Neural cell (in vitro differentiated cells): ENCODE measurements at regions not wholly inside any gene's neighbourhood (a gene's known extent, or its start where the extent isn't known, plus 50 kb on each side); places are given as distances from the start of the nearest gene placed in this dataset.

Experiments used
- H2AFZ ChIP-seq: fragments of 200-600, 300-800 bp; sonication (generic), shearing (Covaris generic); 2 replicates; pipeline ENCODE4 v1.6.0; 2014; ENCODE audit warnings: low read depth, mild to moderate bottlenecking, antibody characterized with exemption, low read length, moderate library complexity
- H3F3A ChIP-seq: fragments of 200-600 bp; shearing (Covaris generic); 2 replicates; pipeline ENCODE4 v1.6.1; 2016; ENCODE audit warnings: mild to moderate bottlenecking, moderate library complexity, mixed read lengths, antibody characterized with exemption, low read length; ENCODE audit not compliant: insufficient read depth, poor library complexity, severe bottlenecking
- H3K27ac ChIP-seq: fragments of 200-600, 300-800 bp; sonication (generic), shearing (Covaris generic); 2 replicates; pipeline ENCODE4 v1.5.1; 2014; ENCODE audit warnings: mild to moderate bottlenecking, low read length, moderate library complexity
- H3K27me3 ChIP-seq: fragments of 300-800, 200-600 bp; sonication (generic), shearing (Covaris generic); 2 replicates; pipeline ENCODE4 v1.6.0; 2014; ENCODE audit warnings: mild to moderate bottlenecking, low read depth, low read length, moderate library complexity; ENCODE audit not compliant: insufficient read depth
- H3K36me3 ChIP-seq: fragments of 300-800, 200-600 bp; sonication (generic), shearing (Covaris generic); 2 replicates; pipeline ENCODE4 v1.5.1; 2014; ENCODE audit warnings: mild to moderate bottlenecking, antibody characterized with exemption, low read length, moderate library complexity; ENCODE audit not compliant: insufficient read depth
- H3K4me2 ChIP-seq: fragments of 300-800, 200-600 bp; sonication (generic), shearing (Covaris generic); 2 replicates; pipeline ENCODE4 v1.6.0; 2014; ENCODE audit warnings: mild to moderate bottlenecking, low read length
- H3K4me3 ChIP-seq: fragments of 300-800, 200-600 bp; sonication (generic), shearing (Covaris generic); 2 replicates; pipeline ENCODE4 v1.5.1; 2014; ENCODE audit warnings: mild to moderate bottlenecking, low read length, moderate library complexity
- H3K79me2 ChIP-seq: fragments of 200-600 bp; shearing (Covaris generic); replicated peaks from 2 replicates; pipeline ENCODE4 v1.6.0; 2014; ENCODE audit warnings: mild to moderate bottlenecking, low read length, moderate library complexity; ENCODE audit not compliant: insufficient read depth
- H3K9ac ChIP-seq: fragments of 300-800, 200-600 bp; sonication (generic), shearing (Covaris generic); 2 replicates; pipeline ENCODE4 v1.6.1; 2016; ENCODE audit warnings: mild to moderate bottlenecking, low read length, mixed read lengths
- H3K9me2 ChIP-seq: fragments of 200-600 bp; shearing (Covaris generic); 2 replicates; pipeline ENCODE4 v1.6.1; 2016; ENCODE audit warnings: mild to moderate bottlenecking, low read length, mixed read lengths; ENCODE audit not compliant: insufficient read depth
- H3K9me3 ChIP-seq: fragments of 200-600, 300-800 bp; sonication (generic), shearing (Covaris generic); 2 replicates; pipeline ENCODE4 v1.6.1; 2016; ENCODE audit warnings: mild to moderate bottlenecking, mixed run types, low read length, moderate library complexity, mixed read lengths
- H4K20me1 ChIP-seq: fragments of 200-600 bp; shearing (Covaris generic); 2 replicates; pipeline ENCODE4 v1.6.1; 2016; ENCODE audit warnings: mild to moderate bottlenecking, mixed run types; ENCODE audit not compliant: insufficient read depth
- EP300 ChIP-seq: fragments of 450-650 bp; conservative IDR thresholded peaks from 2 replicates; pipeline ENCODE4 v1.6.1; 2014; ENCODE audit warnings: antibody characterized with exemption, mild to moderate bottlenecking, moderate library complexity; ENCODE audit not compliant: poor library complexity, severe bottlenecking
- EZH2 ChIP-seq: fragments of 200-600, 300-800 bp; shearing (Covaris generic), sonication (generic); IDR thresholded peaks from 2 replicates; pipeline ENCODE4 v1.6.1; 2014; ENCODE audit warnings: antibody characterized with exemption, low read length, borderline replicate concordance, mild to moderate bottlenecking; ENCODE audit not compliant: insufficient read depth, poor library complexity, severe bottlenecking
- MXI1 ChIP-seq: fragments of 450-650 bp; conservative IDR thresholded peaks from 2 replicates; pipeline ENCODE4 v1.6.1; 2014; ENCODE audit warnings: antibody characterized with exemption, mild to moderate bottlenecking; ENCODE audit not compliant: poor library complexity, severe bottlenecking
- POLR2AphosphoS5 ChIP-seq: IDR thresholded peaks from 2 replicates; pipeline ENCODE4 v1.6.1; 2012
- RAD21 ChIP-seq: fragments of 450-650 bp; conservative IDR thresholded peaks from 2 replicates; pipeline ENCODE4 v1.6.1; 2014; ENCODE audit warnings: antibody characterized with exemption, mild to moderate bottlenecking, moderate library complexity
- SMC3 ChIP-seq: fragments of 450-650 bp; conservative IDR thresholded peaks from 2 replicates; pipeline ENCODE4 v1.6.1; 2014; ENCODE audit warnings: antibody characterized with exemption, mild to moderate bottlenecking, moderate library complexity; ENCODE audit not compliant: poor library complexity
- TAF1 ChIP-seq: IDR thresholded peaks from 2 replicates; pipeline ENCODE4 v1.6.1; 2012; ENCODE audit warnings: low read depth
- TF ChIP-seq, protein P1 (sequence below): fragments of 450-650 bp; IDR thresholded peaks from 2 replicates; pipeline ENCODE4 v1.5.1; 2014; ENCODE audit warnings: antibody characterized with exemption, mild to moderate bottlenecking, moderate library complexity; ENCODE audit not compliant: poor library complexity, severe bottlenecking
- TF ChIP-seq, protein P2 (sequence below): IDR thresholded peaks from 2 replicates; pipeline ENCODE4 v1.6.1; 2012; ENCODE audit warnings: borderline replicate concordance

DNA sequence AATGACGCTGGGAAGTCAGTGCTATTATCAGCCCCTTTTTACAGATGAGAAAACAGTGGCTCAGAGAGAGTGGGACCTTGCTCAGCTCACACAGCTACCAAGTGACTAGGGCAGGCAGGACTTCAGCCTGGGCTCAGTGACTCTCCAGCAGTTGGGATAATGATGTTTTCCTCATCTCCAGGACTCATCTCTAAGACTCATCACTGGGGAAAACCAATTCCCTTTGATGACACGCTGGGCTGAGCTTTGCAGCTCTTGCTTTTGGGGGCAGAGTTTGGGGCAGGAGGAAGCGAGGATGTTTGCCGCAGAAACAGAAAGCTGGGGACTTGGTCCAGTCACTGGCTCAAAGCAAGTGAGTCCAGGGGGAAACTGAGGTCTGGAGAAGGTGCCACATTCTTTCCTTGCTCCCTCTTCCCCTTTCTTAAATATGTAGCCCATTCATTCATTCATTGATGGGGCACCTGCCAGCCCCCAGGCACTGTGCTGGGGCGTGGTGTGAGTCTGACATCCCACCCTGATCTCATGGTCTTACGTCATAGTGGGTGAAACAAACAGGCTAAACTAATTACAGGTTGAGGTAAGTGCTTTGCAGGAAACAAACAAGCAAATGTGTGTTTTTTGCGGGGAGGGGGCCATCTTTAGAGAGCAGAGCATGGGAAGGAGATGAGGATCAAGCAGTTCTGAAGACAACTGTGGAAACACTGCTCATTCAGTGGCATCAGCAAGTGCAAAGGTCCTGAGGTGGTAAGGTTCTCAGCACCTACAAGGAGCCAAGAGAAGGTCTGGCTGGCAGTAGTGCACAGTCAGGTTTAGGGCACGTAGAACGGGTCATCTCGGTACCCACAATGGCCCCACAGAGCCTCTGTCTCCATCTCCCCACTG lies 74.4 kb upstream of the PMEPA1 start:
- Histone ChIP-seq H3K4me2 (no peak overlapping the region), H3K4me3 (no peak overlapping the region), H2AFZ (no peak overlapping the region), H3K79me2 (no peaks in the 10 kb centered on the region), H3K9me2 (no peaks in the 10 kb centered on the region), H3K9me3 (no peaks in the 10 kb centered on the region), H4K20me1 (no peaks in the 10 kb centered on the region), H3K27ac (no peak overlapping the region), H3K9ac (no peak overlapping the region), H3K36me3 (no peaks in the 10 kb centered on the region), H3K27me3 (no peaks in the 10 kb centered on the region), H3F3A (no peaks in the 10 kb centered on the region)
- TF ChIP-seq EZH2 (no peak), RAD21 (no peak), TAF1 (no peak), SMC3 (no peak), MXI1 (no peak), POLR2AphosphoS5 (no peak), EP300 (no peak)
- TF ChIP-seq, protein P1, sequence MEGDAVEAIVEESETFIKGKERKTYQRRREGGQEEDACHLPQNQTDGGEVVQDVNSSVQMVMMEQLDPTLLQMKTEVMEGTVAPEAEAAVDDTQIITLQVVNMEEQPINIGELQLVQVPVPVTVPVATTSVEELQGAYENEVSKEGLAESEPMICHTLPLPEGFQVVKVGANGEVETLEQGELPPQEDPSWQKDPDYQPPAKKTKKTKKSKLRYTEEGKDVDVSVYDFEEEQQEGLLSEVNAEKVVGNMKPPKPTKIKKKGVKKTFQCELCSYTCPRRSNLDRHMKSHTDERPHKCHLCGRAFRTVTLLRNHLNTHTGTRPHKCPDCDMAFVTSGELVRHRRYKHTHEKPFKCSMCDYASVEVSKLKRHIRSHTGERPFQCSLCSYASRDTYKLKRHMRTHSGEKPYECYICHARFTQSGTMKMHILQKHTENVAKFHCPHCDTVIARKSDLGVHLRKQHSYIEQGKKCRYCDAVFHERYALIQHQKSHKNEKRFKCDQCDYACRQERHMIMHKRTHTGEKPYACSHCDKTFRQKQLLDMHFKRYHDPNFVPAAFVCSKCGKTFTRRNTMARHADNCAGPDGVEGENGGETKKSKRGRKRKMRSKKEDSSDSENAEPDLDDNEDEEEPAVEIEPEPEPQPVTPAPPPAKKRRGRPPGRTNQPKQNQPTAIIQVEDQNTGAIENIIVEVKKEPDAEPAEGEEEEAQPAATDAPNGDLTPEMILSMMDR = no peak
- TF ChIP-seq, protein P2, sequence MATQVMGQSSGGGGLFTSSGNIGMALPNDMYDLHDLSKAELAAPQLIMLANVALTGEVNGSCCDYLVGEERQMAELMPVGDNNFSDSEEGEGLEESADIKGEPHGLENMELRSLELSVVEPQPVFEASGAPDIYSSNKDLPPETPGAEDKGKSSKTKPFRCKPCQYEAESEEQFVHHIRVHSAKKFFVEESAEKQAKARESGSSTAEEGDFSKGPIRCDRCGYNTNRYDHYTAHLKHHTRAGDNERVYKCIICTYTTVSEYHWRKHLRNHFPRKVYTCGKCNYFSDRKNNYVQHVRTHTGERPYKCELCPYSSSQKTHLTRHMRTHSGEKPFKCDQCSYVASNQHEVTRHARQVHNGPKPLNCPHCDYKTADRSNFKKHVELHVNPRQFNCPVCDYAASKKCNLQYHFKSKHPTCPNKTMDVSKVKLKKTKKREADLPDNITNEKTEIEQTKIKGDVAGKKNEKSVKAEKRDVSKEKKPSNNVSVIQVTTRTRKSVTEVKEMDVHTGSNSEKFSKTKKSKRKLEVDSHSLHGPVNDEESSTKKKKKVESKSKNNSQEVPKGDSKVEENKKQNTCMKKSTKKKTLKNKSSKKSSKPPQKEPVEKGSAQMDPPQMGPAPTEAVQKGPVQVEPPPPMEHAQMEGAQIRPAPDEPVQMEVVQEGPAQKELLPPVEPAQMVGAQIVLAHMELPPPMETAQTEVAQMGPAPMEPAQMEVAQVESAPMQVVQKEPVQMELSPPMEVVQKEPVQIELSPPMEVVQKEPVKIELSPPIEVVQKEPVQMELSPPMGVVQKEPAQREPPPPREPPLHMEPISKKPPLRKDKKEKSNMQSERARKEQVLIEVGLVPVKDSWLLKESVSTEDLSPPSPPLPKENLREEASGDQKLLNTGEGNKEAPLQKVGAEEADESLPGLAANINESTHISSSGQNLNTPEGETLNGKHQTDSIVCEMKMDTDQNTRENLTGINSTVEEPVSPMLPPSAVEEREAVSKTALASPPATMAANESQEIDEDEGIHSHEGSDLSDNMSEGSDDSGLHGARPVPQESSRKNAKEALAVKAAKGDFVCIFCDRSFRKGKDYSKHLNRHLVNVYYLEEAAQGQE = no peak

- Histone ChIP-seq H3K27ac (no peak overlapping the region), H3K9ac (no peak overlapping the region), H3K27me3 (no peaks in the 10 kb centered on the region), H3K9me3 (no peaks in the 10 kb centered on the region), H3K36me3 (no peaks in the 10 kb centered on the region), H3F3A (no peaks in the 10 kb centered on the region), H2AFZ (no peak overlapping the region), H3K4me2 (no peak overlapping the region), H3K4me3 (no peak overlapping the region), H4K20me1 (no peaks in the 10 kb centered on the region), H3K79me2 (no peaks in the 10 kb centered on the region), H3K9me2 (no peaks in the 10 kb centered on the region)
- TF ChIP-seq EP300 (no peak), SMC3 (no peak), POLR2AphosphoS5 (no peak), RAD21 (no peak), MXI1 (no peak), EZH2 (no peak)
- TF ChIP-seq, protein P1 = no peak
- TF ChIP-seq, protein P2 = no peak
Measured at GRCh38 chr20:57783196-57783595, 73.4 kb upstream of the PMEPA1 start.
